GM12878 (cell line): ENCODE measurements at regions not wholly inside any gene's neighbourhood (a gene's known extent, or its start where the extent isn't known, plus 50 kb on each side); places are given as distances from the start of the nearest gene placed in this dataset.

ENCODE experiments used
- CTCF ChIP-seq, 3 experiments: IDR thresholded peaks in 2 of 3; conservative IDR thresholded peaks in 1 of 3; 2 replicates each; pipeline ENCODE4 v1.5.1; 2011; ENCODE audit warnings: low read depth in 3 of 3, low read length in 3 of 3, mild to moderate bottlenecking in 3 of 3, control low read depth in 2 of 3, moderate library complexity in 2 of 3, inconsistent platforms in 1 of 3, mixed read lengths in 1 of 3; ENCODE audit not compliant: control insufficient read depth in 2 of 3, insufficient read depth in 1 of 3; ENCODE audit errors: extremely low read depth in 1 of 3
- GABPA ChIP-seq: IDR thresholded peaks from 2 replicates; pipeline ENCODE4 v1.6.1; 2014; ENCODE audit warnings: antibody characterized with exemption, low read depth, mild to moderate bottlenecking, inconsistent platforms
- POLR2A ChIP-seq: IDR thresholded peaks from 2 replicates; pipeline ENCODE4 v1.6.1; 2011; ENCODE audit warnings: low read depth, mild to moderate bottlenecking, low read length
- SMAD1 ChIP-seq: fragments of 450-650 bp; IDR thresholded peaks from 2 replicates; pipeline ENCODE4 v1.6.1; 2018; ENCODE audit warnings: mild to moderate bottlenecking, low read depth; ENCODE audit not compliant: partially characterized antibody
- ZZZ3 ChIP-seq: IDR thresholded peaks from 2 replicates; pipeline ENCODE4 v1.6.1; 2011; ENCODE audit warnings: low read depth; ENCODE audit not compliant: control insufficient read depth, insufficient read length

GRCh38 chr9:92196400-92196799, 81.2 kb upstream of the SPTLC1 start:
- TF ChIP-seq GABPA (no peak), ZZZ3 (no peak), CTCF (IDR thresholded peaks at IDR 0.05 in 2 of 3, conservative IDR thresholded peaks at IDR 0.05 in 1 of 3; ENCODE audit: control insufficient read depth in 2 of 3, extremely low read depth in 1 of 3, insufficient read depth in 1 of 3, low read depth in 3 of 3, low read length in 3 of 3) (no peak), POLR2A (no peak), SMAD1 (no peak)
